ENCODE measurements at regions not wholly inside any gene's neighbourhood (a gene's known extent, or its start where the extent isn't known, plus 50 kb on each side); places are given as distances from the start of the nearest gene placed in this dataset.

DNA sequence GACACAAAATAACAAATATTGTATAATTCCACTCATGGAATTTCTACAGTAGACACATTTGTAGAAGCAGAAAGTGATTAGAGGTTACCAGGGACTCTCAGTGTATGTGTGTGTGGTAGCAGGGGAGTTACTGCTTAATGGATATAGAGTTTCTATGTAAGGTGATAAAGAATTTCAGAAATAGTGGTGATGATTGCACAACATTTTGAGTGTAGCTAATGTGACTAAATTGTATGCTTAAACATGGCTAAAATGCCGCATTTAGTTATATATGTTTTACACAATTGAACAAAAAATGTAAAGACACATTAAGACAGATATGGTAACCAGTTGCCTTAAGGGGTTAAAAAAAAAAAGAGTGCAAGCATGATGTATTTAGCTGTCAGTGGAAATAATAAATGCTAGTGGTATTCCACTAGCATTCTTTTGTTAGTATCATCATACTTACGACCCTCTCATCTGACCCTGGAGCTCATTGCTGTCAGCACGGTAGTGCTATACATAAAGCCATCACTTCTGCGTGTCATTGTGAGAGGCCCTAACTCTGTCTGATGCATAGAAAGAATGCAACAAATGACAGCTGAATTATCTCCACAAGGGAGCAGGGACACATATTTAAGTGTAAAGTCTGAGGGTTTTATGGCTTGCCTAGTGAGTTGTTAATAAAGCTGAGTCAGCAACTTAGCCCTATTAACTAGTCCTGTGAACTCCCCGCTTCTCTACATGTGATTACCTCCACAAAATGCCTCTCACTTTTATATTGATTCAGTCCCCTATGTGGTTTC is 134.1 kb upstream of the RXFP2 start:
- TF ChIP-seq, protein P1, sequence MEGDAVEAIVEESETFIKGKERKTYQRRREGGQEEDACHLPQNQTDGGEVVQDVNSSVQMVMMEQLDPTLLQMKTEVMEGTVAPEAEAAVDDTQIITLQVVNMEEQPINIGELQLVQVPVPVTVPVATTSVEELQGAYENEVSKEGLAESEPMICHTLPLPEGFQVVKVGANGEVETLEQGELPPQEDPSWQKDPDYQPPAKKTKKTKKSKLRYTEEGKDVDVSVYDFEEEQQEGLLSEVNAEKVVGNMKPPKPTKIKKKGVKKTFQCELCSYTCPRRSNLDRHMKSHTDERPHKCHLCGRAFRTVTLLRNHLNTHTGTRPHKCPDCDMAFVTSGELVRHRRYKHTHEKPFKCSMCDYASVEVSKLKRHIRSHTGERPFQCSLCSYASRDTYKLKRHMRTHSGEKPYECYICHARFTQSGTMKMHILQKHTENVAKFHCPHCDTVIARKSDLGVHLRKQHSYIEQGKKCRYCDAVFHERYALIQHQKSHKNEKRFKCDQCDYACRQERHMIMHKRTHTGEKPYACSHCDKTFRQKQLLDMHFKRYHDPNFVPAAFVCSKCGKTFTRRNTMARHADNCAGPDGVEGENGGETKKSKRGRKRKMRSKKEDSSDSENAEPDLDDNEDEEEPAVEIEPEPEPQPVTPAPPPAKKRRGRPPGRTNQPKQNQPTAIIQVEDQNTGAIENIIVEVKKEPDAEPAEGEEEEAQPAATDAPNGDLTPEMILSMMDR (IDR thresholded peaks at IDR 0.05): no peak
- no peak for TF ChIP-seq ZFX (IDR thresholded peaks at IDR 0.05; ENCODE audit: borderline replicate concordance)

All from 22Rv1 (cell line).